OCI-LY3 (cell line): ENCODE measurements at regions not wholly inside any gene's neighbourhood (a gene's known extent, or its start where the extent isn't known, plus 50 kb on each side); places are given as distances from the start of the nearest gene placed in this dataset.

Source experiments
- H2AFZ ChIP-seq: fragments of 200-600, 300-600 bp; shearing (Covaris generic); 2 replicates; pipeline ENCODE4 v1.6.0; 2014; ENCODE audit warnings: antibody characterized with exemption, low read depth, low read length
- H3K27ac ChIP-seq: fragments of 200-600, 300-600 bp; sonication (generic); 2 replicates; pipeline ENCODE4 v1.5.1; 2014; ENCODE audit warnings: mild to moderate bottlenecking, low read length, moderate library complexity, mixed read lengths
- H3K27me3 ChIP-seq: fragments of 200-600, 300-600 bp; sonication (generic); 2 replicates; pipeline ENCODE4 v1.6.1; 2014; ENCODE audit warnings: low read depth, low read length, mixed read lengths
- H3K36me3 ChIP-seq: fragments of 200-600, 300-600 bp; sonication (generic); replicated peaks from 2 replicates; pipeline ENCODE3; 2014; ENCODE audit warnings: low read depth, low read length, mixed read lengths
- H3K4me1 ChIP-seq: fragments of 300-600, 200-600 bp; sonication (generic); 2 replicates; pipeline ENCODE4 v1.6.1; 2014; ENCODE audit warnings: low read length, mixed read lengths
- H3K4me2 ChIP-seq: fragments of 200-600, 300-600 bp; sonication (generic); 2 replicates; pipeline ENCODE4 v1.6.1; 2014; ENCODE audit warnings: low read length, mixed read lengths
- H3K4me3 ChIP-seq: fragments of 300-600, 200-600 bp; sonication (generic); 2 replicates; pipeline ENCODE4 v1.5.1; 2014; ENCODE audit warnings: antibody characterized with exemption, mild to moderate bottlenecking, low read length, moderate library complexity
- H3K79me2 ChIP-seq: fragments of 300-600, 200-600 bp; shearing (Covaris generic); 2 replicates; pipeline ENCODE4 v1.6.1; 2014; ENCODE audit warnings: mild to moderate bottlenecking, low read length, mixed read lengths
- H3K9ac ChIP-seq: fragments of 300-600, 200-600 bp; shearing (Covaris generic); 2 replicates; pipeline ENCODE4 v1.6.0; 2014; ENCODE audit warnings: mild to moderate bottlenecking, low read length, moderate library complexity
- H3K9me3 ChIP-seq: fragments of 200-600, 300-600 bp; shearing (Covaris generic); 2 replicates; pipeline ENCODE4 v1.6.1; 2014; ENCODE audit warnings: low read length, mixed read lengths; ENCODE audit not compliant: insufficient read depth
- H4K20me1 ChIP-seq: fragments of 200-600, 300-600 bp; sonication (generic); 2 replicates; pipeline ENCODE4 v1.6.1; 2016; ENCODE audit warnings: low read length, mixed read lengths; ENCODE audit not compliant: insufficient read depth
- EZH2phosphoT487 ChIP-seq: fragments of 200-600 bp; shearing (Covaris generic); IDR thresholded peaks from 2 replicates; pipeline ENCODE4 v1.6.1; 2018; ENCODE audit warnings: antibody characterized with exemption, mixed run types, low read depth
- TF ChIP-seq, protein P1 (sequence below): fragments of 200-600, 300-600 bp; sonication (generic); IDR thresholded peaks from 2 replicates; pipeline ENCODE4 v1.5.1; 2014; ENCODE audit warnings: antibody characterized with exemption, low read length, low read depth

DNA sequence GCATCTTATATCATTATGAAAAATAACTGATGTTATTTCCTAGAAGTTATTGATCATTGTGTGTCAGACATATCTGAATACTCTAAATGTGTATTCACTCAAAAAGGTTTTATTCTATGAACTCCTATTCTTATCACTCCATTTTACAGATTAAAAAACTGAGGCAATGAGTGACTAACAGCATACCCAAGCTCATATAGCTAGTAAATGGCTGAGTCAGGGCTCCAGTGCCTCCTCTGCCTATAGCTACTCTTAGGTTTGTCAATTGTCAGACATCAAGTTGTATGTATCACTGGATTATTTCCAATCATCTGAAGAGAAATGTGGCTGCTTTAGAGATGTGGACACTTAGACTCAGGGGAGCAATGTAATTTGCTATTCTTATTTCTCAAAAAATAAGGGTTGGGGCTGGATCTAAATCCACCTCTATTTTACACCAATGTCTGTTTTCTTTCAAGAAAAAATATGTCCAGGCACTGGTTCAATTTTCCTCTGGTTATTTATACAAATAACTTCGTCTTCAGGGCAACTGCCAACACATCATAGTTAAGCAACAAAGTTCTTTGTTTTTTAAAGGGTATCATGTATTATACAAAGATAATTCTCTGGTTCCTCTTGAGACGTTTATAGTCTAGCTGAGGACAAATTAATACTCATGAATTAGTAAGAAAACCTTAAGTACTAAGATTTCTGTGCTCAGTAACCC is 328.9 kb upstream of the MAF start:
- Histone ChIP-seq H3K27me3 (0 out of 2 replicates have a peak, but pooled peaks cover 8% of the 10 kb centered on the region), H3K4me3 (no peak overlapping the region), H2AFZ (no peak overlapping the region), H3K79me2 (no peaks in the 10 kb centered on the region), H4K20me1 (no peaks in the 10 kb centered on the region), H3K4me1 (no peaks in the 10 kb centered on the region), H3K36me3 (no peaks in the 10 kb centered on the region), H3K27ac (no peak overlapping the region), H3K9me3 (no peaks in the 10 kb centered on the region), H3K9ac (no peak overlapping the region), H3K4me2 (no peak overlapping the region)
- TF ChIP-seq, protein P1, sequence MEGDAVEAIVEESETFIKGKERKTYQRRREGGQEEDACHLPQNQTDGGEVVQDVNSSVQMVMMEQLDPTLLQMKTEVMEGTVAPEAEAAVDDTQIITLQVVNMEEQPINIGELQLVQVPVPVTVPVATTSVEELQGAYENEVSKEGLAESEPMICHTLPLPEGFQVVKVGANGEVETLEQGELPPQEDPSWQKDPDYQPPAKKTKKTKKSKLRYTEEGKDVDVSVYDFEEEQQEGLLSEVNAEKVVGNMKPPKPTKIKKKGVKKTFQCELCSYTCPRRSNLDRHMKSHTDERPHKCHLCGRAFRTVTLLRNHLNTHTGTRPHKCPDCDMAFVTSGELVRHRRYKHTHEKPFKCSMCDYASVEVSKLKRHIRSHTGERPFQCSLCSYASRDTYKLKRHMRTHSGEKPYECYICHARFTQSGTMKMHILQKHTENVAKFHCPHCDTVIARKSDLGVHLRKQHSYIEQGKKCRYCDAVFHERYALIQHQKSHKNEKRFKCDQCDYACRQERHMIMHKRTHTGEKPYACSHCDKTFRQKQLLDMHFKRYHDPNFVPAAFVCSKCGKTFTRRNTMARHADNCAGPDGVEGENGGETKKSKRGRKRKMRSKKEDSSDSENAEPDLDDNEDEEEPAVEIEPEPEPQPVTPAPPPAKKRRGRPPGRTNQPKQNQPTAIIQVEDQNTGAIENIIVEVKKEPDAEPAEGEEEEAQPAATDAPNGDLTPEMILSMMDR: no peak
- no peak for TF ChIP-seq EZH2phosphoT487

DNA sequence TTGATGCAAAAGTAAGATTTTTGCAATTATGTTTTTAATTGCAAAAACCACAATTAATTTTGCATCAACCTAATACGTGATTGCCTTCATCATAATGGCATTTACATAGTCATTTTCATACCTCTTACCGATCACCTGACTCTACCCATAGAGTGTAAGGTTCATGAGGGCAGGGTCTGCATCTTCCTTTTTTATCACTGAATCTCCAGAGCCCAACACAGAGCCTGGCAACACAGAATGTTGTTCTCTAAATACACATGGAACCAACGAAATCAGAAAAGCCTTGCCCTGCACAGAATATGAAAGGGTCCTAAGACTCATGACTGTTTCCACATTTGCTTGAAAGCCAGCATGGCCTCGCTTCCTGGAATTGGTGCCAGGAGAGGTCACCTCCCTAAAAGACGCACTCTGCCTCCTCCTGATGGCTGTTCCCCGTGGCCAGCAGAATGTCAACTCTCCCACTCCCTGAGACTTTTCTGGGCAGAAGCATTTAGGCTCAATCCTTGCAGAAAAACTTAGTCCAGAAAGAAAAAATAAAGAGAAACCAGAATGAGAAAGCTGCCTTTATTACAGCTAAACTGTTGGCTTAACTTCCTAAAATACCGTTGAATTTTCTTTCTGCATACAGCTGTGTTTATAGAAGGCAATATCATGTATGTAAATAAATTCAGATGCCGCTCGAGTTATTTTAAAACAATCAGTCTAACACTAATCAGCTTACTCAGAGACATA is 327.8 kb upstream of the MAF start:
- H4K20me1 ChIP-seq: no peaks in the 10 kb centered on the region
- no peak overlapping the region for H3K4me3 ChIP-seq
- H3K4me1 ChIP-seq: no peaks in the 10 kb centered on the region
- no peak overlapping the region for H3K9ac ChIP-seq
- H3K36me3 ChIP-seq: no peaks in the 10 kb centered on the region
- no peaks in the 10 kb centered on the region for H3K79me2 ChIP-seq
- no peak overlapping the region for H3K27ac ChIP-seq
- H3K27me3 ChIP-seq: 0 out of 2 replicates have a peak, but pooled peaks cover 8% of the 10 kb centered on the region
- TF ChIP-seq, protein P1: no peak
- TF ChIP-seq EZH2phosphoT487: no peak
- H3K9me3 ChIP-seq: no peaks in the 10 kb centered on the region
- no peak overlapping the region for H2AFZ ChIP-seq
- H3K4me2 ChIP-seq: no peak overlapping the region

DNA sequence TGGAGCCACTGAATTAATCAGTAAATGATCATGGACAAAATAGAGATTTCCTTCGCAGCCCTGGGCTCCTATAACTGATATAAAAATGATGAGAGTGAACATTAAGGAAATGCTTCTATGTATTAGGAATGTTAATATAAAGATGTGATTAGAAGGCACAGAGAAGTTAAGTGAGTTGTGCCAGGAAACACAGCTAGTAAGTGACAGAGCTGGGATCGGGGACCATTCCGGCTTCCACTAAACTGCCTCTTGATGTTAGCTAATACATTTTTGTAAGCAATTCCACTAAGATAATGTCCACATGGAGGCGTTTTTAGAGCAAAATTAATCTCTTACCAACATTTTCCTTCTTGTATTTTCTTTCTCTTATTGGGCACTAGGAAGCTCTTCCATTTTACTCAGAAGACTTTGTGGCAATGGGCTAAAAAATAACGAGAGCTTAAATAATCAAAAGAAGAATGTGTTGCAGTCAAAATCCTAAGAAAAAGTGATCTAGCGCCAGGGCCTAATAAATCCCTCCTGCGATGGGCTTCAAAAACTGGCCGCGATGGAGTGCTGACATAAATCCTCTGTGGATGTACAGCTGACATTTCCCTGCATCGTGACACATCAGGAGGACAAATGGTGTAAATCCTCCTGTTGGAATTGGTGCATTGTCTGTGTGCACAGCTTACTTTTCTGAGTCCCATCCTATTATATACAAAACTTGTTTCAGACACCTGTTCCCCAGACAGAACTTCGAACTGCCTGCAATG is 326.1 kb upstream of the MAF start:
- Histone ChIP-seq H3K9ac (no peak overlapping the region), H3K4me2 (no peak overlapping the region), H3K79me2 (no peaks in the 10 kb centered on the region), H2AFZ (no peak overlapping the region), H4K20me1 (no peaks in the 10 kb centered on the region), H3K9me3 (no peaks in the 10 kb centered on the region), H3K4me1 (no peaks in the 10 kb centered on the region), H3K36me3 (no peaks in the 10 kb centered on the region), H3K27me3 (0 out of 2 replicates have a peak, but pooled peaks cover 8% of the 10 kb centered on the region), H3K27ac (no peak overlapping the region), H3K4me3 (no peak overlapping the region)
- TF ChIP-seq, protein P1: no peak
- no peak for TF ChIP-seq EZH2phosphoT487

DNA sequence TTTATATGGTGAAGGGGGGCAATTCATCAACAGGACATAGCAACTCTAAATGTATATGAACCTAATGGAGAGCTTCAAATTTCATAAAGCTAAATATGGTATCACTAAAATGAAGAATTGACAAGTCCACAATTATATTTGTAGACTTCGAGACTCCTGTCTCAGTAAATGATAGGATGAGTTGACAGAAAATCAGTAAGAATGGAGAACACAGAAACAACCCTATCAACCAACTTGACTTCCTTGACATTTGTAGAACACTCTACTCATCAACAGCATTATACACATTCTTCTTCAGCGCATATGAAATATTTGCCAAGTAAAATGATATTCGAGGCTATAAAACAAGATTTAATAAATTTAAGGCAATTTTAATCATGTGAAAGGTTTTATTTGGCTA is 322.9 kb upstream of the MAF start:
- Histone ChIP-seq H3K4me1 (no peaks in the 10 kb centered on the region), H3K27ac (no peak overlapping the region), H3K4me3 (no peak overlapping the region), H3K27me3 (0 out of 2 replicates have a peak, but pooled peaks cover 8% of the 10 kb centered on the region), H3K9ac (no peak overlapping the region), H3K79me2 (no peaks in the 10 kb centered on the region), H4K20me1 (no peaks in the 10 kb centered on the region), H3K4me2 (no peak overlapping the region), H3K9me3 (no peaks in the 10 kb centered on the region), H2AFZ (no peak overlapping the region), H3K36me3 (no peaks in the 10 kb centered on the region)
- TF ChIP-seq, protein P1: no peak
- TF ChIP-seq EZH2phosphoT487: no peak
